Breast epithelium (tissue), 3 donors: ENCODE measurements at regions not wholly inside any gene's neighbourhood (a gene's known extent, or its start where the extent isn't known, plus 50 kb on each side); places are given as distances from the start of the nearest gene placed in this dataset.

Experiments used
- POLR2A ChIP-seq: fragments of 450-650 bp; IDR thresholded peaks from one replicate; pipeline ENCODE4 v1.6.1; 2016; ENCODE audit warnings: antibody characterized with exemption, mild to moderate bottlenecking, moderate library complexity
- POLR2AphosphoS5 ChIP-seq, 3 donors: sonication (generic); formaldehyde crosslinking; IDR thresholded peaks; one replicate each; pipeline ENCODE4 v1.6.1; 2017; ENCODE audit warnings: antibody characterized with exemption in 3 of 3
- TF ChIP-seq, protein P1 (sequence below), 3 donors: fragments of 450-650 bp; IDR thresholded peaks; one replicate each; pipeline ENCODE4 v1.5.1; 2016 to 2017; ENCODE audit warnings: antibody characterized with exemption in 3 of 3, mild to moderate bottlenecking in 3 of 3, moderate library complexity in 3 of 3

DNA sequence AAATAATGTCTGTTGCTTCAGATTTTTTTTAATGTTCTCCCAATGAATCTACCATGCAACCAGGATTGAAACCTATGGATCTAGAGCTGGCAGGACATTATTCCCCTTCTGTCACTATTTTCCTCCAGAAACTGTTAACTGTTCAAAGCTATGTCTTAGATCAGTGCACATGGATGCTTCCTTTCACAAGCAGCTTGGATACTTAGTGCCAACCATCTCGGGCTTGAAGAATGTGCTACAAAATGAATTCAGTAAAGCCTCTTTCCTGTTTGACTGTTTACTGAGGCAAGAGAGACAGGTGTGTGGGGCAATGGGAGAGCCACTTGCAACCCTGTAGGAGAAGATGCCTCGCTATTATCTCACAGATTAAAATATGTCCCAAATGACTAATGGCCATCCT lies 774.8 kb downstream of the KCTD16 start:
- TF ChIP-seq POLR2A (no peak), POLR2AphosphoS5 (IDR thresholded peaks at IDR 0.05) (no peak)
- TF ChIP-seq, protein P1, sequence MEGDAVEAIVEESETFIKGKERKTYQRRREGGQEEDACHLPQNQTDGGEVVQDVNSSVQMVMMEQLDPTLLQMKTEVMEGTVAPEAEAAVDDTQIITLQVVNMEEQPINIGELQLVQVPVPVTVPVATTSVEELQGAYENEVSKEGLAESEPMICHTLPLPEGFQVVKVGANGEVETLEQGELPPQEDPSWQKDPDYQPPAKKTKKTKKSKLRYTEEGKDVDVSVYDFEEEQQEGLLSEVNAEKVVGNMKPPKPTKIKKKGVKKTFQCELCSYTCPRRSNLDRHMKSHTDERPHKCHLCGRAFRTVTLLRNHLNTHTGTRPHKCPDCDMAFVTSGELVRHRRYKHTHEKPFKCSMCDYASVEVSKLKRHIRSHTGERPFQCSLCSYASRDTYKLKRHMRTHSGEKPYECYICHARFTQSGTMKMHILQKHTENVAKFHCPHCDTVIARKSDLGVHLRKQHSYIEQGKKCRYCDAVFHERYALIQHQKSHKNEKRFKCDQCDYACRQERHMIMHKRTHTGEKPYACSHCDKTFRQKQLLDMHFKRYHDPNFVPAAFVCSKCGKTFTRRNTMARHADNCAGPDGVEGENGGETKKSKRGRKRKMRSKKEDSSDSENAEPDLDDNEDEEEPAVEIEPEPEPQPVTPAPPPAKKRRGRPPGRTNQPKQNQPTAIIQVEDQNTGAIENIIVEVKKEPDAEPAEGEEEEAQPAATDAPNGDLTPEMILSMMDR (IDR thresholded peaks at IDR 0.05) = no peak
